Posterior vena cava (tissue), 2 donors: ENCODE measurements at regions not wholly inside any gene's neighbourhood (a gene's known extent, or its start where the extent isn't known, plus 50 kb on each side); places are given as distances from the start of the nearest gene placed in this dataset.
"Not testable (repeated sequence)": the region's sequence is repeated elsewhere in the genome, so short reads cannot be mapped to it uniquely, and the experiment has no call there.

Source experiments
- DNase-seq: peaks from one replicate; pipeline ENCODE4 v3.0.0-alpha.2; 2020; ENCODE audit warnings: low spot score
- intact Hi-C, 2 donors: fragments of 100-400 bp; cut with DNase I; formaldehyde crosslinking; loops; one replicate each; pipeline versions ENCODE4 v1.14.1 to v1.14.2; 2022 to 2023
- donor health status: DM: yes; HTN: yes; CAD: no.
- donor health status: DM: yes; HTN: yes; CAD: no.

GRCh38 chr1:100627054-100627716 is 89.2 kb downstream of the GPR88 start:
- intact Hi-C loops = no loop called here
- no peak for DNase-seq

- intact Hi-C loops = no loop called here
- DNase-seq = no peak
These were observed 90.0 kb downstream of the GPR88 start for GRCh38 chr1:100627936-100628335.

- intact Hi-C loops = no loop called here
- no peak for DNase-seq
These were observed 90.7 kb downstream of the GPR88 start for GRCh38 chr1:100628631-100629081.

GRCh38 chr1:100629391-100629790 is 90.2 kb upstream of the VCAM1 start:
- intact Hi-C loops = no loop called here
- no peak for DNase-seq

GRCh38 chr1:100631015-100631551 is 88.5 kb upstream of the VCAM1 start:
- no peak for DNase-seq
- intact Hi-C loops = no loop called here

GRCh38 chr1:100642826-100643225 is 76.7 kb upstream of the VCAM1 start:
- intact Hi-C loops = no loop called here
- no peak for DNase-seq

- intact Hi-C loops = no loop called here
- DNase-seq = no peak
These were observed 75.9 kb upstream of the VCAM1 start for GRCh38 chr1:100643471-100644196.

- DNase-seq = no peak
- intact Hi-C loops = no loop called here
These were observed 73.5 kb upstream of the VCAM1 start for GRCh38 chr1:100646001-100646400.

GRCh38 chr1:100649146-100649545 is 70.4 kb upstream of the VCAM1 start:
- DNase-seq = no peak
- intact Hi-C loops = no loop called here

- intact Hi-C loops = no loop called here
- no peak for DNase-seq
These were observed 61.4 kb upstream of the VCAM1 start for GRCh38 chr1:100657876-100658715.

GRCh38 chr1:100658716-100659026 is 60.9 kb upstream of the VCAM1 start:
- intact Hi-C loops = no loop called here
- no peak for DNase-seq

- DNase-seq = no peak
- intact Hi-C loops = no loop called here
These were observed 58.4 kb upstream of the VCAM1 start for GRCh38 chr1:100661176-100661575.

GRCh38 chr1:100668494-100668893 is 51.0 kb upstream of the VCAM1 start:
- DNase-seq = peak; percentile 75
- intact Hi-C loops = not testable (repeated sequence)
